HG02973 (cell line): ENCODE measurements at regions not wholly inside any gene's neighbourhood (a gene's known extent, or its start where the extent isn't known, plus 50 kb on each side); places are given as distances from the start of the nearest gene placed in this dataset.

Experiments
- ATAC-seq: cut with Tn5 transposase; IDR thresholded peaks from one replicate; pipeline ENCODE4 v1.9.1; 2021; ENCODE audit warnings: moderate library complexity; ENCODE audit not compliant: unreplicated experiment

DNA sequence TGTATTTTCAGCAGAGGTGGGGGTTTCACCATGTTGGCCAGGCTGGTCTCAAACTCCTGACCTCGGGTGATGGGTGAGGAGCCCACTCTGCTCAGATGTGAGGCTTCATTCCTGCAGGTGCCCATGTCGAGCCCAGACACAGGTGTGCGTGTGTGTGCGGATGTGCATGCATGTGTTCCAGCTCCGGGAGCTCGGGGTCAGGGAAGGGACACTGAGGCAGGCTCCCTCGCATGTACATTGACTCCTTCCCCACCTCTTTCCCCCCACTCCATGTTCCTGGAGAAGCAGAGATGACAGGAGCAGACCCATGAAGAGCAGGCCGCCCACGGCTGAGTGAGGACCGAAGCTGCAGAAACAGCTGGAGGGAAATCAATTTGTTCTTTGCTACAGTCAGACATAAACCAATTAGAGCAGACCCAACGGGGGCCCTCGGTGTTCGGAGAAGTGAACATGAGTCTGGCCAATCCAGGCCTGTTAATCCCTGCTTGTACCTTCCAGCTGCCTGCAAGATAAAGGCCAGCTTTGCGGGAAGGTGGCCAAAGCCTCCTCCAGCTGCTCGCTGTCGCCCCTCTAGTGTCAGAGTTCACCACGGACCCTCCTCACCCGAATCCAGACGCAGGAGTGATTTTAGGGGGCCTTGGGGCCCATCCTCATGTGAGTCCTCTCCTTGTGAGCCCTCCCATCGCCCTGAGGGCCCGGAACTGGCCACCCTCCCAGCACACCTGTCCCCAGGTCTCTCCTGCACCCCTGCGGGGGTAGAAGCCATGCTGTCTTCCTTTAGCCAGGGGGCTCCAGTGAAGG lies 321.0 kb upstream of the RTL1 start:
- no peak for ATAC-seq

DNA sequence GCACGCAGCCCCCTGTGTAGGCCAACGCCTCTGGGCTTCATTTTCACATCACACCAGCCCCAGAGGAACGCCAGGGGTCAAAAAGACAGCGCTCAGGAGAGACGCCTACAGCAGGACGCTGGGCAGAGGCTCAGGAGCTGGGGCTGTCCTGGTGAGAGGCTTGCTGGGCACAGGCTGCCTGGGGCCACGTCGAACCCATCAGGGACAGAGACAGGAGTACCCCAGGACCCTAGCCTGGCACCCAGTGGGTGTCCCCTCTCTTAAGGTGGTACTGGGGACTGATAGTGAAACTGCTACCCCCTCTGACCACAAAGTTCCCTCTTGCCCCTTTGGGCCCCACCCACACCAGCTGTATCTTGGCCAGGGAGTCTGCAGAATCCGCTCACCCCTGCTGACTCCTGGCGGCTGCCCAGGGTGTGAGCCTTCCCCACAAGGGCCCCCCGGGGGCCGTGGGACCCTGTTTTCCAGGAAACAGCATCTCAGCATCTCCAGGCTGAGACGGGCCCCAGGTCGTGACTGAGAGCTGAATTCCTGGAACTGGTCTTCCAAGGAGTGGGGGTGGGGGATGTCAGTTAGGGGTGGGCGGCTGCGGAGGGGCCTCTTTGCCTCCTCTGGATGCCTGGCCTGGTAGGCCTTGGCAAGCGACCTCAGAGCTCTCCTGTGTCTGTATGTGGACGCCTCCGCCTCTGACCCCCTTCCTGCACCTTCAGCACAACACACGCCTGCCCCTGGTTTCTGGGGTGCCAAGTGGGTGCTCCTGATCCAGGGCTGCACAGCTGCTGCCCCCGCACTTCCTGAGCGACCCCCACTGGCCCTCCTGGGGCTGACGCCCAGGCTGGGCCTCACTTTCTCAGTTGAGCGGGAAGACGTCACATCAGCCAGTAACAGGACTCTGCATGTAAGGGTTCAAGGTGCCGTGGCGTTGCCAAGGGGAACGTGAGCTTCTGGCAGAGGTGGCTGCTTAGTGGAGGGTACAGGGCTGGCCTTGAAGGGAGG lies 321.9 kb upstream of the RTL1 start:
- ATAC-seq, result no peak

DNA sequence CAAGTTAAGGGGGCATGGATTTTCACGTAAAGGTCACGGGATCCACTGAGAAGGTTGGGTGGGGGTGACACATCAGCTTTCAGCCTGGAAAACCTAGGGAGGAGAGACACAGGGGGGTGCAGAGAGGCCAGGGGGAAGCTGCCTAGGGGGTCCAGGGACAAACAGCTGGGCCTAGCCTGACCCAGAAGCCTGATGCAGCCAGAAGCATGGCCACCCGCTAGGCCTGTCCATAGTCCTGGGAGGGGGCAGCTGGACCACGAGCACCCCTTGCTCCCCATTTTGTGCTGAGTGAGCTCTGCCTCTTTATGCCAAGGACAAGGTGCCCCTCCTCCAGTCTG lies 322.7 kb upstream of the RTL1 start:
- ATAC-seq, result no peak

DNA sequence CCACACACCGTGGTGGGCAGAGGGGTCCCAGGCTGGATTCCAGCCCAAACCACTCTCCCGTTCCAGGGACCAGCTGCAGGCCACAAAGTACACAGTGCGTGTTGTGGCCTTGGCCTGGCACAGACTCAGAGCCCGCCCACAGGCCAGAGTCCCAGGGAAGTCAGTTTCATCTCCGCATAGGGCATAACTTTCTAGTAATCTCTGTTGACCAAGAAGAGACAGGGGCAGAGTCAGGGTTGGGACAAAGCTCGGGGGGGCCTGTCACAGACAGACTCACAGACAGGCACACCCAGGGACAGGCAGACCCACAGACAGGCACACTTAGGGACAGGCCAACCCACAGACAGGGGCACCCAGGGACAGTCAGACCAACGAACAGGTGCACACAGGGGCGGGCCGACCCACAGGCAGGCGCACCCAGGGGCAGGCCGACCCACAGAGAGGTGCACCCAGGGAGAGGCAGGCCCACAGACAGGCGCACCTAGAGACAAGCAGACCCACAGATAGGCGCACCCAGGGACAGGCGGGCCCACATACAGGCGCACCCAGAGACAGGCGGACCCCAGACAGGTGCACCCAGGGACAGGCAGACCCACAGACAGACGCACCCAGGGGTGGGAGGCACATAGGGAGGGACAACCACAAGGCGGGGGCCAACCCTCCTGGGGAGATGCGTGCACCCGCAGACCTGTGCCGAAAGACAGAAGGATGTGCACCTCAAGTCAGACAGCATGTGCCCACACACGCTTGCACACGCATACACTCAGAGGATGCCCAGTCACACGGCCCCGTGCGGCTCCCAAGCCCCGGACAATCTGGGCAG lies 323.3 kb upstream of the RTL1 start:
- no peak for ATAC-seq

DNA sequence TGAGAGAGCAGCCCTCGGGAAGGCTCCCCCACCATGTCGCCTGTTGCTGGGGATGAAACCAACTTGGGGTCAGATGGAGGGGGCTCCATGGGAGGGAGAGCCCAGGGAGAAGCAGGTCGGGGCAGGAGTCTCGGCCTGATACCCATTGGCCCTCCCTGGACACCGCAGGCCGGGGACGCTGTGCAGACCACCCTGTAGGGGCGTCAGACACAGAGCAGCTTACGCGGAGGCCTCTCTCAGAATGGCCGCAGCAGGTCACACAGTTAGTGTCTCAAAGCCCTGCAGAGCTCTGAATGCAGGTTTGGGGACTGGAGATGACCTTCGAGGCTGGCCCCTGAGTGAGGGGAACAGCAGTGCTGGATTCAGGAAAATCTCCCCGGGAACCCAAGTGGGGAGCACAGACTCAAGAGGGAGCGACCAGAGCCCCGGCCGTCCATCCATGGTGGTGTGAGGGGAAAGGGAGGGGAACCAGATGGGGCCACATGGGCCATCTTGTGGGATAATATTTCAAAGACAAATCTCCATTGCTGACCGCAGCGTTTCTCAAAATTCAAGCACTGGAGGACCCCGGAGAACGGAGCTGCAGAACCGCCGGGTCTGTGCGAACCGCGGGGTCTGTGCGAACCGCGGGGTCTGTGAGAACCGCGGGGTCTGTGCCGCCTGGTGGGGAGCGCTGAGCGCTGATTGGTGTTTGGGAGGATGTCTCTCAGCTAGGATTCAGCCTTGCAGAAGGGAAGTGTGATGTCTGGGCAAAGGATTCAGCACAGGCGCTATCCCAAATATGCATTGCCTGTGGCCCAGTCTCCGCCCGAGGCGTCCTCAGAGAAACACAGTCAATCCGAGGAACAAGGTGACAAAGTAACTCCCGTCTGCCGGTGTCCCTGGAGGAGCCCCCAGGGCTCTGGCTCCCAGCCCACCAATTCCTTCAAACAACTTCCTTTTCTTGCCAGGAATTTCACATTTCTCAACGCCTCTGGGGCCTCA lies 324.4 kb upstream of the RTL1 start:
- no peak for ATAC-seq

DNA sequence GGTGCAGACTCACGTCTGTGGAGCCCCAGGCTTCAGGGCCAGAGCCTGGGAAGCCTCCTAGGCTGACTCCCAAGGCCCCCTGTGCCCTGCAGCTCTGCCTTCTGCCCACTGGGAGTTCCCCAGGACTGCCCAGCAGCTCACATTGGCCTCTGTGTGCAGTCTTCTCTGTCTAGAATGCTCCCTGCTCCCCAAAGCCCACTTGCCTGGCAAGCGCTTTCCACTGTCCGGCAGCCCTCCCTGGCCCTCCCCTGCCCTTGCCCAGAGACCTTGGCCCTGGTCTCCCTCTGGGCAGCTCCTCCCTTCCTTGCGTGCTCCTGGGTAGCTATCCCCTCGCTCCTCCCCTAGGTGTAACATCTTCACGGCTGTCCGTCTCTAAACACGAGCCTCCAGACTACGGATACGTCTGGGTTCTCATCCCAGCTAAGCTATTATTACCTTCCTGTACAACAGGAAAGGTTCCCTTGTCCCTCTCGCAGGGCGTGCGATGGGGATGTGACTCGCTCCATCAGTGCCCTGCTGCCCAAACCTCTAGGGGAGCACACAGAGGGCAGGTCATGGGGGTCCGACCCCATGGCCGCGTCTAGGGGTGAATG lies 325.5 kb upstream of the RTL1 start:
- no peak for ATAC-seq

DNA sequence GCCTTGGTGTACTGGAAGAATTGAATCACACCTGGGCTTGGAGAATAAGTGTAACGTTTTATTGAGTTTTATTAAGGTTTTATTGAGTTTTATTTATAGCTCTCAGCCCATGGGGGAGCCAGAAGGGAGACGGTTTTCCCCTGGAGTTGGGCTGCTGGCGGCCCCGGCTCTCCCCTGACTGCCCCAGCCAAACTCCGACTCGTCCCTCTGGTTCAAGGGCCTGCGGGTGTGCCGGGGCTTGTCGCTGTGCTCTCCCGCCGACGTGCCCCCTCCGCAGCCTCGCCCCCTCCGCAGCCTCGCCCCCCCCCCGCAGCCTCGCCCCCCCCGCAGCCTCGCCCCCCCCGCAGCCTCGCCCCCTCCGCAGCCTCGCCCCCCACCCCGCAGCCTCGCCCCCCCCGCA lies 326.1 kb upstream of the RTL1 start:
- ATAC-seq, result no peak

DNA sequence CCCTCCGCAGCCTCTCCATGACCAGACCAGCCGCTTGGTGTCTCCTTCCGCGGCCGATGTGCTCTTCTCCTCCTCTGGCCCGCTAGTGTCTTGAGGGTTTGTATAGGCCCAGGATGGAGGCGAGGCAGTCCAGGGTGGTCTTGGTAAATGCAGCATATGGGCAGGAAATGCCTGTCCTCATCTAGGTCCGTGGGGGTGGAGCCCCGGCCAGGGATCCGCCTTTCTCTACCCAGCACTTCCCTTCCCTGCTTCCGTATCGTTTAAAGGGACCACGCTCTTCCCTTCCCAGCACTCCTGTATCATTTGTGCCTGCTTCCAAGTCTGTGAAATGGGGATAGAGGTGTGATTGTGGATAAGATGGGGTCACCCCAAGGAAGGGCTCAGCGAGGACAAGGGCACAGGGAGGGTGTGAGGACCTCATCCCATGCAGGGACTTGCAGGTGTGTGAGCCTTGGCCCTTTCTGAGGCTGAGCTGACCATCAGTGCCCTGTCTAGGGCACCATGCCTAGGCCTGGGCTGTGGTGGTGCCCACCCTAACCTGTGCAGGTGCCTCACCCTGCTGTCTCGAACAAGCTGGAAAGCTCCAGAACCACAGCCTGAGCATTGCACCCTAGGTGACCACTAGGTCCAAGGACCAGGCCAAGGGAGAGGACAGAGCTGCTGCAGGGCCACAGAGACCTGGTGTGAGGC lies 326.8 kb upstream of the RTL1 start:
- no peak for ATAC-seq

DNA sequence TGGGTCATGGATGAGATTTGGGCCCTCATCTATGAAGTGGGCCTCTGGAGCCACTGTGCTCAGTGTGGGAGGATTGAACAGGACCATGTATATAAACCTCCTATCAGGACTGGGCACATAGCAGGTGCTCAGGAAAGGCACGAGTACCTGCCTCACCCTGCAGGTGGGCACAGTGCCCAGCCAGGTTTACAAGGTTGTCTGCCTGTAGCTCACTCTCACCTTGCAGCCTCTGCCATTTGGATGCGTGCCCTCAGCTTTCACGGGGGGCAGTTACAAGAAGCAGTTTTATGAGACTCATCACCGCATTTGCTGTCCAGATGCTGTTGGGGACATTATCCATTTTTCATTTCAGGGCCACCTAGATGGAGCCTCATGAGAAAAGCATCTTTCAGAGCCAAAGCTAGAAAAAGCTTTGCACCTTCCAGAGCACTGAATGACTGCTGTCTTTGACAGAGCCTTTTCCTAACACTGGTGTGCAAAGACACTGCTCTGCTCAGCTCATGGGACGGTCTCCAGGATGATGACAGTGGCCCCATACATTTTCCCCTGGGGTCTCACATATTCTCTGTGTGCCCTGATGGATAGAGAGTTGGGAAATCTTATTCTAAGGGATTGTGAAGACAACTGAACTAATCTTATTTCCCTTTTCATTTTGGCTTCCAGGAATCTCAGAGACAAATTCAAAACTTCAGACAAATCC lies 327.5 kb upstream of the RTL1 start:
- ATAC-seq, result no peak

DNA sequence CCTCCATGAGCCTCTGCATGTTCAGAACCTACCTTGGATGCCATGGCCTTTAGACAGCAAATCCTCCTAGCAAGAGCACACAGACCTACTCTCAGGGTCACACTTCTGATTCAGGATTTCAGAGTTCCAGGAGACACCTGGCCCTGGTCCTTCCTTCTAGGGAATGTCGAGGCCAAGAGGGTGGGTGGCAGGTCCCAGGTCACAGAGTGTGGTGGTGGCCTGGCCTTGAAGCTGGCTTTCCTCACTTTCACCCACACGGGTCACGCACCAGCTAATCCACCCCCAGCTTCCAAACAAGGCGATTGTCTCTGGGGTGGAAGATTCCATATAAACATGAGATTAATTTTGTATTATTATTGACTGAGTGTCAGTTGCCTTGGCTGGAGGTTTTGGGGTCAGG lies 328.3 kb upstream of the RTL1 start:
- no peak for ATAC-seq

DNA sequence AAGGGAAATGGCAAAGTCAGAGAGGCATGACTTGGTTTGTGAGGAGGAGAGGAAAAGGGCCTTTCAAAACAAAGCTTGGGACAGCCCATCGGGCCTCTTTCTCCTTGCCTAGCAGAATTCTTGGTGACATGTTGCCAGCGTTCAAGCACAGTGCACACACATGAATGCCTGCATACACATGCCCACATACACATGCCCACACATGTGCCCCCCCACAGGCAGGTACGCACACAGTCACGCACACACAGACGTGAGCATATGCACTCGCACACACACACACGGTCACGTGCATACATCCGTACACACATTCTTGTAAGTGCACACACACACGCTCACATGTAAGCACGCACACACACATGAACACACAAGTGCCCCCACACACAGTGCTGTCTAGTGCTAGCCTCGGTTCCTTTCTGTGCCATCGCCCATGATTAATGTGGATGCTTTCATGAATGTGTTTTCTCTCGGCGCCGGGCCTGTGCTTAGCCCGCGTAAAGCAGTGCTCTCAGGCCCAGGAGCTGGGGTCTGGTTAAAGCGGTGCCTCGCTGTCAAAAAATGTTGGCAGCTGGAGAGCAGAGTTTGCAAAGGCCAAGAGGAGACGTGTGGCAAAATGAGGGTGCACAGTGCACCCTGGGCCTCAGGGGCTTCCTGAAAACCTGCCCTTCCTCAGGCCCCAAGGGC lies 328.8 kb upstream of the DIO3 start:
- no peak for ATAC-seq

DNA sequence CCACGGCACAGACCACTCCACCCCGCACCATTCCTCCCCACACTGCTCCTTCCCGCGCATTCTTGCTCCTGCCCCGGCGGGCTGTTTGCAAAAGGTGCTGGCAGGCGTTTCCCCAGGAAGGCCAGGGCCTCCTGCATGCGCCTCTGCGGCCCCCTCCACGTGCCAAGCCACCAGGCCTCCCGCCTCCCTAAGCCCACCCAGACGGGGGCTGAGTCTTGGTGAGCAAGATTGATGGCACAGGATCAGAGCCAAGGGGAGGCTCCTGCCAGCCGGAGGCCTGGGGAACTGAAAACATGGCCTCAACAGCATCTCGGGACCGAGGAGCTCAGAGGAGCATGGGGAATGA lies 328.3 kb upstream of the DIO3 start:
- ATAC-seq, result no peak

DNA sequence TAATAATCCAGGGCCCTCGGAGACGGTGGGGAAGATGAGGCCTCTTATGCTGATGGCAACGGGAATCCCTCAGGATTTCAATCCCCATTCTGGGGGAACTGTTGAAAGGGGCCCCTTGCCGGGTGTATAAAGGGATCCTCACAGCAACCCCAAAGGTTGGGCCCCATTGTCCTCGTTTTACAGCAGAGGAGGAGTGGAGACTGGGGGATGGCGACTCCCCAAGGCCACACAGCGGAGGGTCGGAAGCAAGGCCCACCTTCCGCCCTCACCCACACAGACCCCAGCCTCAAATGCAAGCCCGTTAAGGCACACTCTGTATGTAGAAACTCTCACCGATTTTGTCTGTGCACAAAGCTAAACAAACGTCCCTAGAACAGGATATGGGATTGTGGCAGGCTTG lies 327.9 kb upstream of the DIO3 start:
- no peak for ATAC-seq

DNA sequence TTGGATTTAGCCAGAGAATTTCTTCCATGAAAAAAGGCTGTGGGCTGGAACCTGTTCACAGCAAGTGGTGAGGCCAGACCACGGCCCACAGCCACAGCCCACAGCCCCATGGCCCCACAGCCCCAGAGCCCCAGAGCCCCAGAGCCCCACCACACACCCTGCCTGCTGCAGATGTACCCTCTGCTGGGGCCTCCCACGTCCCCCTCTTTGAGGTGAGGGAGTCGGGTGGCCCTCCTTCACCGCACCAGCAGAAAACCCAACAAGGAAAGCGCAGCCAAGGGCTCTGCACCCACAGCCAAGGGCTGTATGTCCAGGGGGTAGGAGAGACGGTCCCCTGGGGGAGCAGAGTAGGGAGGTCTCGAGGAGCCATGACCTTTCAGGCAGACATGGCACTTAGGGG lies 327.5 kb upstream of the DIO3 start:
- no peak for ATAC-seq

DNA sequence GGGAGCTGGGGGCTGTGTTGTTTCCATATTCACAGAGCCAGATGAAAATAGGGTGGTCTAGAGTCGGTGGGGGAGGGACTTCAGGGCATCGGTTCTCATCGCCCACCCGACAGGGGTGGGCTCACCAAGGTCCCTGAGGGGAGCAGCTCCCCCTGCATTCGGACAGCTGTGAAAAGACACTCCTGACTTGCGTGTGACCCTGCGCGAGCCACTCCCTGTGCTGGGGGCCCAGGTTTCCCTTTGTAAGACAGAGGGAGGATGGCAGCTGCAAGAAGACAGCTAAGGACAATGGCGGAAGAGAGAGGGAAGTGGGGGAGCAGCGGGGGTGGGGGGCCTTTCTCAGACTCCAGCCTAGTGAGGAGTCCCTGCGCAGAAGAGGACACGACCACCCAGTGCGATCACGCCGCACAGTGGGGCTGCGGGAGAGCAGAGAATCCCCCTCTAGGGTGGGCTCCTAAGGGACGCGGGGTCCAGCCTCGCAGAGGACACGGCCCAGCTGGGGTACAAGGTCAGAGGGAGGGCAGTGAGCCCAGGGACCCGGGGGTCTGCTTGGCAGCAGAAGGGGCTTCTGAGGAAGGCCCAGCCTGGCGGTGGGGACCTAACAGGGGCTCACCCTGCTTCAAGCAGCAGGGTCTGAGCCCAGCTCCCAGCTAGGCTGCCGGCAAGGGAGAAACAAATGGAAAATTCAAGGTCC lies 326.9 kb upstream of the DIO3 start:
- no peak for ATAC-seq

DNA sequence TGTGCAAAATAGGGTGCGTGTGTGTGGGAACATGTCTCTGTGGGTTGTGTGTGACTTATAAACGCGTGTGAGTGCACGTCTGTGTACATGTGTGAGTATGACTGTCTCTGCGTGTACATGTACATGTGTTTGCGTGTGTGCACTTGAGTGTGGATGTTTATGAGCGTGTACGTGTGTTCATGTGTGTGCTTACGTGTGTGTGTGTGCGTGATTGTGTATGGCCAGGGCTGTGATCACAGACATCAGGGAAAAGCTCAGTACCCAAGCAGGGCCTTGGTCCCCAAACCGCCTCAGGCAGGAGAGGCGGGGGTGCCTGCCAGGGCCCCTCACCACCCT lies 326.3 kb upstream of the DIO3 start:
- ATAC-seq, result no peak

DNA sequence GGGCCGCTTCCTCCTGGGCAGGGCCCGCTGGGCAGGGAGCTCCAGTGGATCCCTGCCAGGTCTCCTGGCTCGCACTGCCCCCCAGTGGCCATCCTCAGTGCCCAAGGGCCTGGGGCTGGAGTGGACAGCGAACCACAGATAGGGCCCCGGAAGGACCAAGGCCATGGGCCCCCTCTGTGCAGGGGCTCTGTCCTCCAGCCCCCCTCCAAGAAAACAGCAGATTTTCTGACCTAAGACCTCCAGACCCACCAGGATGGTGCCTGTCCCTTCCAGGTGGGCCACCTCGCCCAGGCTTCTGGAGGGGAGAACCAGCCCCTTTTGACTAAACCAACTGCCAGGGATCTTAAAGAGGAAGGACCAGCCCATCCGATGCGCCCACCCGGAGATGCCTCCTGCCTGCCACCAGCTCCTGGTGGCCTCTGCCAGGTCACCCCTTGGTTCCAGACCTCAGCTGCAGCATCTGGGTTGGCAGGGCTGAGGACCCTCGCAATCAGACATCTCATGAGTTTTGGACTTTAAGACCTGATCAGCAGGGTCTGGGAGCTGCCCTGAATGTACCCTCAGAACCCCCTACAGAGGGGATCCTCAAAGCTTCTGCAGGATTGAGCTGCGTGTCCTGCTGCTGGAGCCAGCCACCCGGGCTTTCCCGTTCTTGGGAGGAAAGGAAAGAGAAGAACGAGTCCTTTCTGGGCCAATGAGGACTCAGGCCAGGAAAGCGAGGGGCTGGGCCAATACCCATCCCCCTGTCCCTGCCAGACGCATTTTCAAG lies 325.8 kb upstream of the DIO3 start:
- ATAC-seq, result no peak
